Mucosa of descending colon (tissue), 3 donors: ENCODE measurements at regions not wholly inside any gene's neighbourhood (a gene's known extent, or its start where the extent isn't known, plus 50 kb on each side); places are given as distances from the start of the nearest gene placed in this dataset.

ENCODE experiments used
- ATAC-seq: fragments of 200-7000 bp; cut with Tn5 transposase; one replicate; pipeline ENCODE4 v1.9.1; 2020; ENCODE audit warnings: mild to moderate bottlenecking, moderate library complexity
- DNase-seq, 3 donors: peaks; one replicate each; pipeline ENCODE4 v3.0.0-alpha.2; 2020
- H3K36me3 ChIP-seq: fragments of 200-600 bp; one replicate; pipeline ENCODE4 v1.8.0; 2021; ENCODE audit warnings: low read depth, mild to moderate bottlenecking
- H3K4me1 ChIP-seq: fragments of 200-600 bp; one replicate; pipeline ENCODE4 v1.8.0; 2021; ENCODE audit warnings: low read depth, mild to moderate bottlenecking
- H3K4me3 ChIP-seq: fragments of 200-600 bp; one replicate; pipeline ENCODE4 v1.8.0; 2021; ENCODE audit warnings: mild to moderate bottlenecking
- H3K9me3 ChIP-seq: fragments of 200-600 bp; one replicate; pipeline ENCODE4 v1.8.0; 2021; ENCODE audit warnings: mild to moderate bottlenecking
- intact Hi-C, 2 donors: fragments of 100-400 bp; cut with DNase I in 1 of 2; cut with micrococcal nuclease in 1 of 2; formaldehyde crosslinking; loops; one replicate each; pipeline versions ENCODE4 v1.11.0 to v1.11.1; 2022; cut with DNase I, micrococcal nuclease
- TF ChIP-seq, protein P1 (sequence below): fragments of 200-600 bp; IDR thresholded peaks from one replicate; pipeline ENCODE4 v1.8.0; 2022; ENCODE audit warnings: antibody characterized with exemption, mild to moderate bottlenecking
- donor health status: DM: no; HTN: no; CAD: no; lungs with moderate emphysema.
- donor health status: DM: no; HTN: no; CAD: no.
- donor health status: DM: no; HTN: yes; CAD: no.

GRCh38 chr5:175590471-175590881 lies 67.4 kb upstream of the HRH2 start:
- ATAC-seq (peak; percentile 39), DNase-seq (no peak)
- intact Hi-C loops: no loop called here
- TF ChIP-seq, protein P1, sequence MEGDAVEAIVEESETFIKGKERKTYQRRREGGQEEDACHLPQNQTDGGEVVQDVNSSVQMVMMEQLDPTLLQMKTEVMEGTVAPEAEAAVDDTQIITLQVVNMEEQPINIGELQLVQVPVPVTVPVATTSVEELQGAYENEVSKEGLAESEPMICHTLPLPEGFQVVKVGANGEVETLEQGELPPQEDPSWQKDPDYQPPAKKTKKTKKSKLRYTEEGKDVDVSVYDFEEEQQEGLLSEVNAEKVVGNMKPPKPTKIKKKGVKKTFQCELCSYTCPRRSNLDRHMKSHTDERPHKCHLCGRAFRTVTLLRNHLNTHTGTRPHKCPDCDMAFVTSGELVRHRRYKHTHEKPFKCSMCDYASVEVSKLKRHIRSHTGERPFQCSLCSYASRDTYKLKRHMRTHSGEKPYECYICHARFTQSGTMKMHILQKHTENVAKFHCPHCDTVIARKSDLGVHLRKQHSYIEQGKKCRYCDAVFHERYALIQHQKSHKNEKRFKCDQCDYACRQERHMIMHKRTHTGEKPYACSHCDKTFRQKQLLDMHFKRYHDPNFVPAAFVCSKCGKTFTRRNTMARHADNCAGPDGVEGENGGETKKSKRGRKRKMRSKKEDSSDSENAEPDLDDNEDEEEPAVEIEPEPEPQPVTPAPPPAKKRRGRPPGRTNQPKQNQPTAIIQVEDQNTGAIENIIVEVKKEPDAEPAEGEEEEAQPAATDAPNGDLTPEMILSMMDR: no peak
- H3K36me3 ChIP-seq: no peaks in the 10 kb centered on the region
- no peak overlapping the region for H3K4me3 ChIP-seq
- H3K4me1 ChIP-seq: no peaks in the 10 kb centered on the region
- H3K9me3 ChIP-seq: no peaks in the 10 kb centered on the region

DNA sequence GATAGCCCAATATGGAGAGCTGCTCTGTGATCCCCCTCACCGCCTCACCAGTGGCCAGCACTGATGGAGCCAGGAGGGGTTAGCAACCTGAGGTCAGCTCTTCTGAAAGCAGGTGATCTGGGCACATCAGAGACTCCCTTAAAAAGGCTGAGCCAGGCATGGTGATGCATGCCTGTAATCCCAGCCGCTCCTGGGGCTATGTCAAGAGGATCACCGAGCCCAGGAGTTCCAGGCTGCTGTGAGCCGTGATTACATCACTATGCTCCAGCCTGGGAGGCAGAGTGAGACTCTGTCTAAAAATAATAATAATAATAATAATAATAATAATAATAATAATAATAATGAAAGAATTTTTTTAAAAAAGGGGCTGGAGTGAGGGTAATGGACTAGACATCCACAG lies 66.6 kb upstream of the HRH2 start:
- Histone ChIP-seq H3K36me3 (no peaks in the 10 kb centered on the region), H3K4me3 (no peak overlapping the region), H3K9me3 (no peaks in the 10 kb centered on the region), H3K4me1 (no peaks in the 10 kb centered on the region)
- DNase-seq: no peak
- TF ChIP-seq, protein P1: no peak
- intact Hi-C loops: no loop called here
- ATAC-seq: no peak

DNA sequence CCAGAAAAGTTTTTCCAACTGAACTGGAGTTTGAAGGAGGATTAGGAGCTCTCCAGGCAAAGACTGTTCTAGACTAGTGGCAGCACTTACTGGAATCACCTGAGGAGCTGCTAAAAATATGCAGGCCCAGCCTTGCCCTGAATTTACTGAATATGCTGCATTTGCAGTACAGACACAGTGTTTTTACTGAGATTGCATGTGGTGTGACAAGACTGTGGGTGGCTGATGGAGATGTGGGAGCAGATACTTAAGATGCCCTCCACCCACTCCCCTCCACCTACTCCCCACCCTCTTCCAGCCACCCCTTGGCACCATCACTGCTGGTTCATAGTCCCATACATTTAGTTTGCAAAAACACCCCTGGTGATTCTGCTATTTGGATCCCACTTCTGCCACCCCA lies 64.1 kb upstream of the HRH2 start:
- Histone ChIP-seq H3K36me3 (no peaks in the 10 kb centered on the region), H3K4me3 (no peak overlapping the region), H3K4me1 (no peaks in the 10 kb centered on the region), H3K9me3 (no peaks in the 10 kb centered on the region)
- intact Hi-C loops: no loop called here
- no peak for ATAC-seq
- TF ChIP-seq, protein P1: no peak
- DNase-seq: no peak

DNA sequence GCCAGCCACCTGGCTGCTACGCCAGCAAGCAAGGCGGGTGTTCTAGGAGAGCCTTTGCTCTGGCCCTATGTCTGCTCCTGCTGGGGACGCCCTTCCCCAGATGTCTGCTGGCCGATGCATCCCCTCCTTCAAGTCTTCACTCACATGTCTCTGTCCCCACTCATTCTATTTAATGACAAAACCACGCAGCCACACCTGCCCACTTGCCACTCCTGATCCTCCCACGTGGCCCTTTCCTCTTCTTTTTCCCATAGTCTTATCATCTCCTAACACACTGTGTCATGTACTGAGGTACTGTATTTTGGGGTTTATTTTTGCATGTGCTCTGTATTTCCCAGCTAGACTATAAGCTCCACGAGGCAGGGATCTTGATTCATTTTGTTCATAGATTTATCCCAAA lies 62.0 kb upstream of the HRH2 start:
- H3K9me3 ChIP-seq: no peaks in the 10 kb centered on the region
- intact Hi-C loops: no loop called here
- H3K4me1 ChIP-seq: no peaks in the 10 kb centered on the region
- DNase-seq (no peak), ATAC-seq (no peak)
- TF ChIP-seq, protein P1: no peak
- H3K36me3 ChIP-seq: no peaks in the 10 kb centered on the region
- H3K4me3 ChIP-seq: no peak overlapping the region

DNA sequence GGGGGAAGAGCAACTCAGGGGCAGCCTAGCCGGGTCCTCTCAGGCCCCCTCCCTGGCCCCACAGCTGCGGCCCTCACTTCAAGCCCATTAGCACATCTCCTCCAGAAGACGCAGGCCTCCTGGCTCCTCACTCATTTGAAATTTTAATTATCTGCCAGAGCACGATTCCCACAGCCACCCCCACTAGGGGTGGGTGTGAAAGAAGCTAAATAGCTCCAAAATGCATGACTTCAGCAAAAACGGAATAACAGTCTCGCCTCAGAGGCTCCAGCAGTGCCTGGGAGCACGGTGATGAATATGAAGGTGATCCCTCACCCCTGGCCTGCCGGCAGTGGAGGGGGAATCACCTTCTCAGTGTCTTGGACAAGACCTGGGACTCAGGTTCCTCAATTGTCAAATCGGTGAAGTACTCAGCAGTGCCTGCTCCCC lies 61.1 kb upstream of the HRH2 start:
- no peak for ATAC-seq
- H3K36me3 ChIP-seq: no peaks in the 10 kb centered on the region
- TF ChIP-seq, protein P1: no peak
- no peak overlapping the region for H3K4me3 ChIP-seq
- intact Hi-C loops: no loop called here
- DNase-seq: no peak
- no peaks in the 10 kb centered on the region for H3K9me3 ChIP-seq
- H3K4me1 ChIP-seq: no peaks in the 10 kb centered on the region

DNA sequence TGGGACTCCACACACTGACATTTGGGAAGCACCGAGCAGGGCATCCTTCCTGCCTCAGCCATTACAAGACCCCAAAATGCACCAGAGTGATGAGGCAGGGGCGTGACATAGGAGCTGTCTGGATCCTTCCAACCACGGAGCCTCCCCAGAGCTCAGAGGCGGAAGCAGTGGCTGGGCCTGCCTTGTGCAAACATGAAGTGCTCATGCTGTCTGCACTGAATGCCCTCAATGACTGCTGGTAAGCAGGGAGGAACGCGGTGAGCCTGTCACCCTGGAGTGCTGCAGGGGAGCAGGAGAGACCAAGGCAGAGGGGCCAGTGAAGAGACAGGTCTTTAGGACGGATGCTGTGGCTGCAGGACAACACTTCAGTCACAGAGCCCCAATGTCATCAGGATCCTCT lies 60.2 kb upstream of the HRH2 start:
- TF ChIP-seq, protein P1: no peak
- H3K9me3 ChIP-seq: no peaks in the 10 kb centered on the region
- no peaks in the 10 kb centered on the region for H3K36me3 ChIP-seq
- intact Hi-C loops: no loop called here
- no peaks in the 10 kb centered on the region for H3K4me1 ChIP-seq
- DNase-seq: no peak
- peak; percentile 22 for ATAC-seq
- H3K4me3 ChIP-seq: no peak overlapping the region
